PFSK-1 (cell line): ENCODE measurements at regions not wholly inside any gene's neighbourhood (a gene's known extent, or its start where the extent isn't known, plus 50 kb on each side); places are given as distances from the start of the nearest gene placed in this dataset.

Experiments
- POLR2AphosphoS5 ChIP-seq: IDR thresholded peaks from 2 replicates; pipeline ENCODE4 v1.6.1; 2012; ENCODE audit warnings: low read depth, mild to moderate bottlenecking, control low read depth, low read length, moderate library complexity
- REST ChIP-seq, 2 experiments: IDR thresholded peaks; 2 replicates each; pipeline versions ENCODE4 v1.6.1 to v1.8.0; 2011 to 2012; ENCODE audit warnings: low read depth in 2 of 2, low read length in 2 of 2, control low read depth in 1 of 2, inconsistent platforms in 1 of 2, mild to moderate bottlenecking in 1 of 2, moderate library complexity in 1 of 2; ENCODE audit not compliant: insufficient read depth in 1 of 2
- TAF1 ChIP-seq: IDR thresholded peaks from 2 replicates; pipeline ENCODE4 v1.6.1; 2012; ENCODE audit warnings: low read length, control low read depth, borderline replicate concordance; ENCODE audit not compliant: insufficient read depth

- TF ChIP-seq POLR2AphosphoS5 (no peak), TAF1 (no peak), REST (IDR thresholded peaks at IDR 0.05; ENCODE audit: insufficient read depth in 1 of 2, low read depth in 2 of 2, low read length in 2 of 2) (no peak)
Measured at GRCh38 chr6:141398949-141399348, 733.8 kb upstream of the GJE1 start.
